ENCODE measurements at regions not wholly inside any gene's neighbourhood (a gene's known extent, or its start where the extent isn't known, plus 50 kb on each side); places are given as distances from the start of the nearest gene placed in this dataset.

DNA sequence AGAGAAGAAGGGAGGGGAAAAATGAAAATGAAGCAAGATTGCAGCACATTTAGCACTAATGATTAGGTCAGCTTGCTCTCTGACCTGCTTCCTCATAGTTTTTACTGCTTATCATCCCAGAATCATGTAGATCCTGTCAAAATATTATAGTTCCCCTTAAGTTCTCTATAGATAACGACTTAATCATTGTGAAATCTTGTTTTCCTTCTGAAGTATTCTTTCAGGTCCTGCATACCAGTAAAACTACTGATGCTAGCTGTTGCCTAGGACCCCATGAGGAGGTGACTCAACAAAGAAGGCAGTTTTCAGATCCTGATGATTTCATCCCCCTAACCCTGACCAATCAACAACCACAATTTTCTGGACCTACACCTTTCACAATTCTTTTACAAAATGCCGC lies 1131.7 kb downstream of the SLITRK5 start:
- Histone ChIP-seq H3K4me3 (ENCODE audit: insufficient read depth, low read length, poor library complexity, severe bottlenecking) (no peak overlapping the region), H3K27me3 (ENCODE audit: low read length) (no peaks in the 10 kb centered on the region), H3K79me2 (ENCODE audit: insufficient read depth, low read length) (no peaks in the 10 kb centered on the region), H4K20me1 (ENCODE audit: low read depth, low read length) (no peaks in the 10 kb centered on the region), H3K9me2 (replicated peaks; ENCODE audit: insufficient read depth, low read length) (no peaks in the 10 kb centered on the region), H3K27ac (ENCODE audit: low read depth, low read length) (no peak overlapping the region), H3K9me3 (ENCODE audit: insufficient read depth, low read length) (no peaks in the 10 kb centered on the region), H2AFZ (ENCODE audit: low read depth, low read length, severe bottlenecking) (no peak overlapping the region), H3K36me3 (ENCODE audit: low read length) (no peaks in the 10 kb centered on the region), H3F3A (ENCODE audit: insufficient read depth) (no peaks in the 10 kb centered on the region), H3K4me2 (ENCODE audit: low read depth, low read length, poor library complexity, severe bottlenecking) (no peak overlapping the region), H3K9ac (ENCODE audit: low read length) (no peak overlapping the region)
- TF ChIP-seq, protein P1, sequence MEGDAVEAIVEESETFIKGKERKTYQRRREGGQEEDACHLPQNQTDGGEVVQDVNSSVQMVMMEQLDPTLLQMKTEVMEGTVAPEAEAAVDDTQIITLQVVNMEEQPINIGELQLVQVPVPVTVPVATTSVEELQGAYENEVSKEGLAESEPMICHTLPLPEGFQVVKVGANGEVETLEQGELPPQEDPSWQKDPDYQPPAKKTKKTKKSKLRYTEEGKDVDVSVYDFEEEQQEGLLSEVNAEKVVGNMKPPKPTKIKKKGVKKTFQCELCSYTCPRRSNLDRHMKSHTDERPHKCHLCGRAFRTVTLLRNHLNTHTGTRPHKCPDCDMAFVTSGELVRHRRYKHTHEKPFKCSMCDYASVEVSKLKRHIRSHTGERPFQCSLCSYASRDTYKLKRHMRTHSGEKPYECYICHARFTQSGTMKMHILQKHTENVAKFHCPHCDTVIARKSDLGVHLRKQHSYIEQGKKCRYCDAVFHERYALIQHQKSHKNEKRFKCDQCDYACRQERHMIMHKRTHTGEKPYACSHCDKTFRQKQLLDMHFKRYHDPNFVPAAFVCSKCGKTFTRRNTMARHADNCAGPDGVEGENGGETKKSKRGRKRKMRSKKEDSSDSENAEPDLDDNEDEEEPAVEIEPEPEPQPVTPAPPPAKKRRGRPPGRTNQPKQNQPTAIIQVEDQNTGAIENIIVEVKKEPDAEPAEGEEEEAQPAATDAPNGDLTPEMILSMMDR (IDR thresholded peaks at IDR 0.05; ENCODE audit: insufficient read depth, low read length, poor library complexity, severe bottlenecking): no peak
- TF ChIP-seq EZH2phosphoT487 (conservative IDR thresholded peaks at IDR 0.05; ENCODE audit: low read length): no peak

DNA sequence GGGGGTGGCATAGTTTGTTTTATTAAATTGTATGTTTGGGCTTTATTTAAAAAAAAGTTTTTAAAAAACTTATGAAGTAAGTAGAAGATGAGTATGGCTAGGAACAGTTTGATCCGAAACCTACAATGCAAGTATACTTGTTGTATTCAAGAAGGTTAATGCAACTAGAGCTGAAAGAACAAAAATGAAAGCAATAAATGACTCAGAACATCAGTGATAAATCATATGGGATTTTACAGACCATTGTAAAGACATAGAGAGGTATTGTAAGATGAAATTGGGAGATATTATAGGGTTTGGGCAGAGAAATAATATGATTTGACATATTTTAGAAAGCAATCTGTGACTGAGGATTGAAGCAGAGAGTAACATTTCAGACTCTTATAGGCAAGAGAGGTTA lies 1135.3 kb downstream of the SLITRK5 start:
- no peak overlapping the region for H3K27ac ChIP-seq (ENCODE audit: low read depth, low read length)
- H3K9ac ChIP-seq (ENCODE audit: low read length): no peak overlapping the region
- H3K4me2 ChIP-seq (ENCODE audit: low read depth, low read length, poor library complexity, severe bottlenecking): no peak overlapping the region
- H4K20me1 ChIP-seq (ENCODE audit: low read depth, low read length): no peaks in the 10 kb centered on the region
- H3K36me3 ChIP-seq (ENCODE audit: low read length): no peaks in the 10 kb centered on the region
- TF ChIP-seq EZH2phosphoT487 (conservative IDR thresholded peaks at IDR 0.05; ENCODE audit: low read length): no peak
- TF ChIP-seq, protein P1 (IDR thresholded peaks at IDR 0.05; ENCODE audit: insufficient read depth, low read length, poor library complexity, severe bottlenecking): no peak
- no peak overlapping the region for H2AFZ ChIP-seq (ENCODE audit: low read depth, low read length, severe bottlenecking)
- no peak overlapping the region for H3K4me3 ChIP-seq (ENCODE audit: insufficient read depth, low read length, poor library complexity, severe bottlenecking)
- H3K9me2 ChIP-seq (replicated peaks; ENCODE audit: insufficient read depth, low read length): no peaks in the 10 kb centered on the region
- no peaks in the 10 kb centered on the region for H3K27me3 ChIP-seq (ENCODE audit: low read length)
- H3F3A ChIP-seq (ENCODE audit: insufficient read depth): no peaks in the 10 kb centered on the region
- no peaks in the 10 kb centered on the region for H3K79me2 ChIP-seq (ENCODE audit: insufficient read depth, low read length)
- no peaks in the 10 kb centered on the region for H3K9me3 ChIP-seq (ENCODE audit: insufficient read depth, low read length)

DNA sequence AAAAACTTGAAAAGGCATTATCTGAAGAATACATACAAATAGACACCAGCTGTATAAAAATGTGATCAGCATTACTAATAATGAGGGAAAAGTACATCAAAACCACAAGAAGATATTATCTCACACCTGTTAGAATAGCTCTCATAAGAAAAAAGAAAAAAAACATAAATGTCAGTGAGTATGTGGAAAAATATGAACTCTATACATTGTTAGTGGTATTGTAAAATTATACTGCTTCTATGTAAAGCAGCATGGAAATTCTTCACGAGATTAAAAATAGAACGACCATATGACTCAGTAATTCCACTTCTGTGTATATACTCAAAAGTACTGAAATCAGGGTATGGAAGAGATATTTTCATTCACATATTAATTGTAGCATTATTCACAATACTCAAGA lies 1146.4 kb downstream of the SLITRK5 start:
- no peak overlapping the region for H2AFZ ChIP-seq (ENCODE audit: low read depth, low read length, severe bottlenecking)
- no peaks in the 10 kb centered on the region for H3K27me3 ChIP-seq (ENCODE audit: low read length)
- H3K9ac ChIP-seq (ENCODE audit: low read length): no peak overlapping the region
- H3K27ac ChIP-seq (ENCODE audit: low read depth, low read length): no peak overlapping the region
- TF ChIP-seq EZH2phosphoT487 (conservative IDR thresholded peaks at IDR 0.05; ENCODE audit: low read length): no peak
- TF ChIP-seq, protein P1 (IDR thresholded peaks at IDR 0.05; ENCODE audit: insufficient read depth, low read length, poor library complexity, severe bottlenecking): no peak
- no peaks in the 10 kb centered on the region for H3F3A ChIP-seq (ENCODE audit: insufficient read depth)
- H3K4me3 ChIP-seq (ENCODE audit: insufficient read depth, low read length, poor library complexity, severe bottlenecking): no peak overlapping the region
- H3K79me2 ChIP-seq (ENCODE audit: insufficient read depth, low read length): no peaks in the 10 kb centered on the region
- no peaks in the 10 kb centered on the region for H3K9me3 ChIP-seq (ENCODE audit: insufficient read depth, low read length)
- H3K9me2 ChIP-seq (replicated peaks; ENCODE audit: insufficient read depth, low read length): no peaks in the 10 kb centered on the region
- no peak overlapping the region for H3K4me2 ChIP-seq (ENCODE audit: low read depth, low read length, poor library complexity, severe bottlenecking)
- no peaks in the 10 kb centered on the region for H3K36me3 ChIP-seq (ENCODE audit: low read length)
- H4K20me1 ChIP-seq (ENCODE audit: low read depth, low read length): no peaks in the 10 kb centered on the region
